HepG2 (cell line): ENCODE measurements at regions not wholly inside any gene's neighbourhood (a gene's known extent, or its start where the extent isn't known, plus 50 kb on each side); places are given as distances from the start of the nearest gene placed in this dataset.

Source experiments
- ATAC-seq: fragments of 200-7000 bp; cut with Tn5 transposase; 3 replicates; pipeline ENCODE4 v1.9.1; 2020; ENCODE audit warnings: mild to moderate bottlenecking, moderate library complexity
- BruUV-seq: library from RNA; stranded (reverse); fragments of 400-500 nt; replicated peaks from 2 replicates; lab custom pipeline; 2021; lab: Mats Ljungman, UMichigan
- CTCF ChIA-PET: fragments of 300-600 bp; formaldehyde crosslinking; extraction: SDS; loops from one replicate; lab custom pipeline; 2021; ENCODE audit warnings: low total read pairs, inconsistent platforms, low intra/inter-chr PET ratio; lab: Yijun Ruan, JAX
- POLR2A ChIA-PET: fragments of 350-600 bp; sonication (Branson Sonifier 250); formaldehyde crosslinking; loops from one replicate; lab custom pipeline; 2020; ENCODE audit warnings: antibody characterized with exemption, inconsistent platforms; lab: Yijun Ruan, JAX
- DNase-seq: peaks from one replicate; pipeline ENCODE4 v3.0.0-alpha.2; 2015; ENCODE audit warnings: low spot score
- FAIRE-seq: peaks from 3 replicates; lab custom pipeline; 2011; peaks lifted over from hg19 to GRCh38; lab: Jason Lieb, UNC
- H2AFZ ChIP-seq: one replicate; pipeline ENCODE4 v1.6.1; 2011; ENCODE audit warnings: low read length, inconsistent platforms
- H3K27ac ChIP-seq: fragments of 300-600 bp; 3 replicates; pipeline ENCODE4 v1.8.0; 2011; ENCODE audit warnings: mixed run types, mild to moderate bottlenecking, mixed read lengths, low read length, inconsistent platforms; ENCODE audit not compliant: insufficient read depth; ENCODE audit errors: extremely low read length
- H3K27me3 ChIP-seq, 2 experiments: fragments of 200-600 bp in 1 of 2; 2 replicates in 1 of 2; 3 replicates in 1 of 2; pipeline versions ENCODE4 v1.6.0 to v1.8.0; 2011; ENCODE audit warnings: low read length in 2 of 2, mild to moderate bottlenecking in 2 of 2, moderate library complexity in 2 of 2, inconsistent platforms in 1 of 2; ENCODE audit not compliant: insufficient read depth in 2 of 2, control insufficient read depth in 1 of 2
- H3K36me3 ChIP-seq, 2 experiments: fragments of 200-600 bp in 1 of 2; replicated peaks in 1 of 2; 2 replicates in 1 of 2; 3 replicates in 1 of 2; pipeline versions ENCODE4 v1.5.1 to v1.8.0; 2011; ENCODE audit warnings: low read length in 2 of 2, inconsistent platforms in 1 of 2; ENCODE audit not compliant: insufficient read depth in 2 of 2, control insufficient read depth in 1 of 2
- H3K4me1 ChIP-seq: 2 replicates; pipeline ENCODE4 v1.5.1; 2012; ENCODE audit warnings: low read length, inconsistent platforms; ENCODE audit not compliant: insufficient read depth
- H3K4me2 ChIP-seq: 2 replicates; pipeline ENCODE4 v1.6.0; 2011; ENCODE audit warnings: low read depth, low read length, inconsistent platforms
- H3K4me3 ChIP-seq, 3 experiments: fragments of 200-600 bp in 1 of 3; sonication (generic), shearing (Covaris generic) in 1 of 3; replicated peaks in 1 of 3; 2 replicates each; pipeline ENCODE4 v1.5.1; 2011 to 2016; ENCODE audit warnings: low read length in 3 of 3, inconsistent platforms in 2 of 3, low read depth in 2 of 3, mild to moderate bottlenecking in 2 of 3, control low read depth in 1 of 3, mixed read lengths in 1 of 3; ENCODE audit not compliant: insufficient read depth in 1 of 3
- H3K79me2 ChIP-seq: one replicate; pipeline ENCODE4 v1.6.1; 2011; ENCODE audit warnings: low read length, inconsistent platforms; ENCODE audit not compliant: insufficient read depth
- H3K9ac ChIP-seq: 2 replicates; pipeline ENCODE4 v1.6.0; 2011; ENCODE audit warnings: mild to moderate bottlenecking, low read depth, low read length, inconsistent platforms; ENCODE audit not compliant: insufficient read depth
- H3K9me3 ChIP-seq: 2 replicates; pipeline ENCODE4 v1.5.1; 2012; ENCODE audit warnings: mild to moderate bottlenecking, low read length
- H4K20me1 ChIP-seq: 2 replicates; pipeline ENCODE4 v1.6.0; 2011; ENCODE audit warnings: inconsistent platforms, mild to moderate bottlenecking, low read length, moderate library complexity; ENCODE audit not compliant: insufficient read depth
- ADNP ChIP-seq: sonication (generic); formaldehyde crosslinking; IDR thresholded peaks from 2 replicates; pipeline ENCODE4 v1.4.0; 2020; ENCODE audit warnings: missing genetic modification reagents
- CHD4 ChIP-seq: fragments of 200-600 bp; sonication (generic); IDR thresholded peaks from 2 replicates; pipeline ENCODE4 v1.7.0; 2017; ENCODE audit warnings: mild to moderate bottlenecking, low read length, borderline replicate concordance
- DNMT1 ChIP-seq: sonication (generic); formaldehyde crosslinking; IDR thresholded peaks from 2 replicates; pipeline ENCODE4 v1.5.1; 2020; ENCODE audit warnings: mild to moderate bottlenecking, missing genetic modification reagents
- EED ChIP-seq: sonication (generic); formaldehyde crosslinking; IDR thresholded peaks from 2 replicates; pipeline ENCODE4 v1.5.0; 2020; ENCODE audit warnings: mild to moderate bottlenecking, missing genetic modification reagents
- HDAC6 ChIP-seq: fragments of 200-600 bp; sonication (generic); IDR thresholded peaks from 2 replicates; pipeline ENCODE4 v1.7.0; 2017; ENCODE audit warnings: mild to moderate bottlenecking, antibody characterized with exemption, low read length, low read depth
- MTF1 ChIP-seq: sonication (generic); formaldehyde crosslinking; IDR thresholded peaks from 2 replicates; pipeline ENCODE4 v1.5.0; 2020; ENCODE audit warnings: missing genetic modification reagents
- NFYB ChIP-seq: sonication (generic); formaldehyde crosslinking; IDR thresholded peaks from 2 replicates; pipeline ENCODE4 v1.4.0; 2020; ENCODE audit warnings: missing genetic modification reagents
- SYNCRIP ChIP-seq: fragments of 200-400 bp; formaldehyde crosslinking; IDR thresholded peaks from 2 replicates; pipeline ENCODE4 v1.6.1; 2018; ENCODE audit warnings: mild to moderate bottlenecking, low read depth, low read length; ENCODE audit not compliant: insufficient read depth
- ZSCAN12 ChIP-seq: sonication (generic); formaldehyde crosslinking; IDR thresholded peaks from 2 replicates; pipeline ENCODE4 v1.9.0; 2021; ENCODE audit warnings: mild to moderate bottlenecking, missing genetic modification reagents
- WGBS: methylation state at CpG from one replicate; pipeline ENCODE4 v1.1.6; 2017; ENCODE audit warnings: low lambda C conversion rate; 5-methylcytosine and 5-hydroxymethylcytosine counted together
- in situ Hi-C: cut with HindIII; loops from 2 replicates; pipeline ENCODE4 v1.10.0; 2017; ENCODE audit warnings: low pct_unique_long_range_greater_than_20kb; ENCODE audit not compliant: extremely low pct_ligation_motif_present
- intact Hi-C: fragments of 100-400 bp; cut with micrococcal nuclease; formaldehyde crosslinking; loops from one replicate; pipeline ENCODE4 v1.10.0; 2022; ENCODE audit not compliant: unreplicated experiment
- TF ChIP-seq, protein P1 (sequence below): sonication (generic); formaldehyde crosslinking; IDR thresholded peaks from 2 replicates; pipeline ENCODE4 v1.5.0; 2020; ENCODE audit warnings: missing genetic modification reagents
- TF ChIP-seq, protein P2 (sequence below): sonication (generic); formaldehyde crosslinking; IDR thresholded peaks from 2 replicates; pipeline ENCODE4 v1.8.1; 2023; ENCODE audit warnings: mild to moderate bottlenecking, missing genetic modification reagents
- TF ChIP-seq, protein P3 (sequence below): sonication (generic); formaldehyde crosslinking; IDR thresholded peaks from 2 replicates; pipeline ENCODE4 v1.5.1; 2020; ENCODE audit warnings: mild to moderate bottlenecking, missing genetic modification reagents, borderline replicate concordance
- TF ChIP-seq, protein P4 (sequence below): sonication (generic); formaldehyde crosslinking; IDR thresholded peaks from 2 replicates; pipeline ENCODE4 v1.4.0; 2020; ENCODE audit warnings: missing genetic modification reagents

DNA sequence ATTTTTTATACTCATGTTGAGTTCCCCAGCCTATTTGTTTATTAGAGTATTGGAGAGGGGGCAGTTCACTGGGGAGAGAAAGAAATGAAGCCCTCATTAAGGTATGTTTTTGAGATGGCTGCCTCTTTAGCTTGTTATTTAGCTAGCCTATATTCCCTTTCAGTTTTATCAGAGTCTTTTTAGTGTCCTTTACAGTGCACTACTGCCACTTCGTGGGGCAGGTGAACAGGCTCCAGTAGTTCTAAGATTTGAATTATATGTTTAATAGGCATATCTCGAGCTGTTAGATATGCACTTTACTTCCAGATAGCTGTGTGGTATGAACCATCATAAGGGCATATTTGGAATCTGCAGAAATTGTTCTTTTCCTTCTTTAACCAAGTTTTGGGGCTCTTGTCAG lies 482.2 kb downstream of the KDM5D start:
- no peak overlapping the region for H3K9ac ChIP-seq
- in situ Hi-C loops = no loop called here
- POLR2A ChIA-PET = no interaction called here
- no peak overlapping the region for H2AFZ ChIP-seq
- TF ChIP-seq, protein P1, sequence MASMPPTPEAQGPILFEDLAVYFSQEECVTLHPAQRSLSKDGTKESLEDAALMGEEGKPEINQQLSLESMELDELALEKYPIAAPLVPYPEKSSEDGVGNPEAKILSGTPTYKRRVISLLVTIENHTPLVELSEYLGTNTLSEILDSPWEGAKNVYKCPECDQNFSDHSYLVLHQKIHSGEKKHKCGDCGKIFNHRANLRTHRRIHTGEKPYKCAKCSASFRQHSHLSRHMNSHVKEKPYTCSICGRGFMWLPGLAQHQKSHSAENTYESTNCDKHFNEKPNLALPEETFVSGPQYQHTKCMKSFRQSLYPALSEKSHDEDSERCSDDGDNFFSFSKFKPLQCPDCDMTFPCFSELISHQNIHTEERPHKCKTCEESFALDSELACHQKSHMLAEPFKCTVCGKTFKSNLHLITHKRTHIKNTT (CRISPR knock-in tag) = no peak
- TF ChIP-seq HDAC6 = no peak
- no peak for TF ChIP-seq EED (CRISPR knock-in tag)
- no peak for TF ChIP-seq DNMT1
- no peak for TF ChIP-seq ADNP (CRISPR knock-in tag)
- TF ChIP-seq, protein P2, sequence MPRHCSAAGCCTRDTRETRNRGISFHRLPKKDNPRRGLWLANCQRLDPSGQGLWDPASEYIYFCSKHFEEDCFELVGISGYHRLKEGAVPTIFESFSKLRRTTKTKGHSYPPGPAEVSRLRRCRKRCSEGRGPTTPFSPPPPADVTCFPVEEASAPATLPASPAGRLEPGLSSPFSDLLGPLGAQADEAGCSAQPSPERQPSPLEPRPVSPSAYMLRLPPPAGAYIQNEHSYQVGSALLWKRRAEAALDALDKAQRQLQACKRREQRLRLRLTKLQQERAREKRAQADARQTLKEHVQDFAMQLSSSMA (CRISPR knock-in tag) = no peak
- TF ChIP-seq, protein P3, sequence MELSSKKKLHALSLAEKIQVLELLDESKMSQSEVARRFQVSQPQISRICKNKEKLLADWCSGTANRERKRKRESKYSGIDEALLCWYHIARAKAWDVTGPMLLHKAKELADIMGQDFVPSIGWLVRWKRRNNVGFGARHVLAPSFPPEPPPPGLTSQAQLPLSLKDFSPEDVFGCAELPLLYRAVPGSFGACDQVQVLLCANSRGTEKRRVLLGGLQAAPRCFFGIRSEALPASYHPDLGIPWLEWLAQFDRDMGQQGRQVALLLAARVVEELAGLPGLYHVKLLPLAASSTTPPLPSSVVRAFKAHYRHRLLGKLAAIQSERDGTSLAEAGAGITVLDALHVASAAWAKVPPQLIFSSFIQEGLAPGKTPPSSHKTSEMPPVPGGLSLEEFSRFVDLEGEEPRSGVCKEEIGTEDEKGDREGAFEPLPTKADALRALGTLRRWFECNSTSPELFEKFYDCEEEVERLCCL (CRISPR knock-in tag) = no peak
- TF ChIP-seq, protein P4, sequence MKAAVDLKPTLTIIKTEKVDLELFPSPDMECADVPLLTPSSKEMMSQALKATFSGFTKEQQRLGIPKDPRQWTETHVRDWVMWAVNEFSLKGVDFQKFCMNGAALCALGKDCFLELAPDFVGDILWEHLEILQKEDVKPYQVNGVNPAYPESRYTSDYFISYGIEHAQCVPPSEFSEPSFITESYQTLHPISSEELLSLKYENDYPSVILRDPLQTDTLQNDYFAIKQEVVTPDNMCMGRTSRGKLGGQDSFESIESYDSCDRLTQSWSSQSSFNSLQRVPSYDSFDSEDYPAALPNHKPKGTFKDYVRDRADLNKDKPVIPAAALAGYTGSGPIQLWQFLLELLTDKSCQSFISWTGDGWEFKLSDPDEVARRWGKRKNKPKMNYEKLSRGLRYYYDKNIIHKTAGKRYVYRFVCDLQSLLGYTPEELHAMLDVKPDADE = no peak
- TF ChIP-seq NFYB (CRISPR knock-in tag) = no peak
- TF ChIP-seq SYNCRIP = no peak
- no peak for TF ChIP-seq ZSCAN12 (CRISPR knock-in tag)
- no peak for TF ChIP-seq CHD4
- no peak for TF ChIP-seq MTF1 (CRISPR knock-in tag)
- TF ChIP-seq, all 625 proteins: peak for 0
- FAIRE-seq (no peak), DNase-seq (no peak), ATAC-seq (no peak)
- no peak overlapping the region for H3K4me3 ChIP-seq
- CTCF ChIA-PET = no interaction called here
- no peaks in the 10 kb centered on the region for H4K20me1 ChIP-seq
- H3K36me3 ChIP-seq = no peaks in the 10 kb centered on the region
- BruUV-seq = no TSS peak
- peaks cover 19% of the 10 kb centered on the region; the same call in 1 of the 2 replicates for H3K9me3 ChIP-seq
- H3K27ac ChIP-seq = no peak overlapping the region
- no peak overlapping the region for H3K4me2 ChIP-seq
- H3K4me1 ChIP-seq = no peaks in the 10 kb centered on the region
- H3K79me2 ChIP-seq = no peaks in the 10 kb centered on the region
- intact Hi-C loops = no loop called here
- no peaks in the 10 kb centered on the region for H3K27me3 ChIP-seq
- WGBS = 0% methylated on average over 2 of the region's 2 CpGs
